Nephron (organoid): ENCODE measurements at regions not wholly inside any gene's neighbourhood (a gene's known extent, or its start where the extent isn't known, plus 50 kb on each side); places are given as distances from the start of the nearest gene placed in this dataset.

ENCODE experiments used
- H3K27ac Mint-ChIP-seq, 3 experiments: 2 replicates each; pipeline ENCODE4 v1.8.0; 2020; ENCODE audit warnings: mixed read lengths in 3 of 3, mild to moderate bottlenecking in 2 of 3, moderate library complexity in 1 of 3
- H3K27me3 Mint-ChIP-seq: 2 replicates; pipeline ENCODE4 v1.8.0; 2021; ENCODE audit warnings: low read depth, mild to moderate bottlenecking, moderate library complexity, mixed read lengths
- H3K36me3 Mint-ChIP-seq: 2 replicates; pipeline ENCODE4 v1.8.0; 2020; ENCODE audit warnings: low read depth, mixed read lengths
- H3K4me1 Mint-ChIP-seq: 2 replicates; pipeline ENCODE4 v1.8.0; 2020; ENCODE audit warnings: mixed read lengths
- H3K4me3 Mint-ChIP-seq, 3 experiments: 2 replicates each; pipeline ENCODE4 v1.8.0; 2020; ENCODE audit warnings: mild to moderate bottlenecking in 3 of 3, mixed read lengths in 3 of 3, moderate library complexity in 2 of 3
- H3K9me3 Mint-ChIP-seq: 2 replicates; pipeline ENCODE4 v1.8.0; 2020; ENCODE audit warnings: mixed read lengths
- CTCF ChIP-seq, 3 experiments: fragments of 200-600 bp; sonication (generic); IDR thresholded peaks; one replicate each; pipeline ENCODE4 v1.5.0; 2021; ENCODE audit warnings: antibody characterized with exemption in 3 of 3; ENCODE audit not compliant: unreplicated experiment in 3 of 3

- Mint-ChIP-seq H3K36me3 (no peaks in the 10 kb centered on the region), H3K27ac (no peak overlapping the region), H3K4me3 (no peak overlapping the region), H3K9me3 (peaks cover 2% of the 10 kb centered on the region), H3K4me1 (peaks cover 12% of the 10 kb centered on the region), H3K27me3 (peaks cover 56% of the 10 kb centered on the region)
- no peak for TF ChIP-seq CTCF (IDR thresholded peaks at IDR 0.05; ENCODE audit: unreplicated experiment in 3 of 3)
Observed at GRCh38 chr16:85979605-85980004, 80.6 kb downstream of the IRF8 start.

GRCh38 chr16:85980686-85981085 is 81.7 kb downstream of the IRF8 start:
- no peak for TF ChIP-seq CTCF (IDR thresholded peaks at IDR 0.05; ENCODE audit: unreplicated experiment in 3 of 3)
- Mint-ChIP-seq H3K27ac (no peak overlapping the region), H3K27me3 (peaks cover 57% of the 10 kb centered on the region), H3K4me1 (peaks cover 11% of the 10 kb centered on the region), H3K9me3 (no peaks in the 10 kb centered on the region), H3K4me3 (no peak overlapping the region), H3K36me3 (no peaks in the 10 kb centered on the region)

- peak overlapping the region in 1 of 3 experiments; percentile 16 for H3K27ac Mint-ChIP-seq
- no peak for TF ChIP-seq CTCF (IDR thresholded peaks at IDR 0.05; ENCODE audit: unreplicated experiment in 3 of 3)
- H3K9me3 Mint-ChIP-seq: no peaks in the 10 kb centered on the region
- peaks cover 56% of the 10 kb centered on the region for H3K27me3 Mint-ChIP-seq
- H3K4me1 Mint-ChIP-seq: peaks cover 15% of the 10 kb centered on the region
- H3K36me3 Mint-ChIP-seq: no peaks in the 10 kb centered on the region
- H3K4me3 Mint-ChIP-seq: no peak overlapping the region
Observed at GRCh38 chr16:85981826-85982562, 83.0 kb downstream of the IRF8 start.

- H3K4me1 Mint-ChIP-seq: peaks cover 16% of the 10 kb centered on the region
- no peak for TF ChIP-seq CTCF (IDR thresholded peaks at IDR 0.05; ENCODE audit: unreplicated experiment in 3 of 3)
- peaks cover 55% of the 10 kb centered on the region for H3K27me3 Mint-ChIP-seq
- no peaks in the 10 kb centered on the region for H3K36me3 Mint-ChIP-seq
- H3K27ac Mint-ChIP-seq: no peak overlapping the region
- no peak overlapping the region for H3K4me3 Mint-ChIP-seq
- H3K9me3 Mint-ChIP-seq: no peaks in the 10 kb centered on the region
Observed at GRCh38 chr16:85982563-85982939, 83.6 kb downstream of the IRF8 start.

GRCh38 chr16:85983064-85983463 is 84.1 kb downstream of the IRF8 start:
- peaks cover 16% of the 10 kb centered on the region for H3K4me1 Mint-ChIP-seq
- H3K9me3 Mint-ChIP-seq: no peaks in the 10 kb centered on the region
- TF ChIP-seq CTCF (IDR thresholded peaks at IDR 0.05; ENCODE audit: unreplicated experiment in 3 of 3): no peak
- no peaks in the 10 kb centered on the region for H3K36me3 Mint-ChIP-seq
- H3K27me3 Mint-ChIP-seq: peaks cover 59% of the 10 kb centered on the region
- no peak overlapping the region for H3K27ac Mint-ChIP-seq
- no peak overlapping the region for H3K4me3 Mint-ChIP-seq

- Mint-ChIP-seq H3K27me3 (peaks cover 60% of the 10 kb centered on the region), H3K36me3 (no peaks in the 10 kb centered on the region), H3K4me3 (no peak overlapping the region), H3K27ac (no peak overlapping the region), H3K4me1 (peaks cover 16% of the 10 kb centered on the region), H3K9me3 (no peaks in the 10 kb centered on the region)
- no peak for TF ChIP-seq CTCF (IDR thresholded peaks at IDR 0.05; ENCODE audit: unreplicated experiment in 3 of 3)
Observed at GRCh38 chr16:85983606-85984230, 84.8 kb downstream of the IRF8 start.
